ENCODE measurements at regions not wholly inside any gene's neighbourhood (a gene's known extent, or its start where the extent isn't known, plus 50 kb on each side); places are given as distances from the start of the nearest gene placed in this dataset.

- no peak for DNase-seq
Observed at GRCh38 chr18:67581178-67581577, 64.7 kb upstream of the DSEL start.

GRCh38 chr18:67577386-67577785, 60.9 kb upstream of the DSEL start:
- no peak for DNase-seq

GRCh38 chr18:67574749-67575148, 58.2 kb upstream of the DSEL start:
- no peak for DNase-seq

- DNase-seq: no peak
Observed at GRCh38 chr18:67568166-67568565, 51.6 kb upstream of the DSEL start.
